Upper lobe of left lung (tissue), 4 donors: ENCODE measurements at regions not wholly inside any gene's neighbourhood (a gene's known extent, or its start where the extent isn't known, plus 50 kb on each side); places are given as distances from the start of the nearest gene placed in this dataset.

Source experiments
- CTCF ChIP-seq, 6 experiments: fragments of 450-650 bp in 4 of 6; fragments of 200-600 bp in 2 of 6; sonication (generic) in 2 of 6; IDR thresholded peaks; one replicate each; pipeline ENCODE4 v1.5.1; 2016 to 2019; ENCODE audit warnings: antibody characterized with exemption in 6 of 6
- POLR2A ChIP-seq, 4 donors: fragments of 450-650 bp; IDR thresholded peaks; one replicate each; pipeline ENCODE4 v1.5.1; 2016 to 2017; ENCODE audit warnings: antibody characterized with exemption in 4 of 4, mild to moderate bottlenecking in 2 of 4

GRCh38 chr5:92328584-92329259 lies 945.6 kb upstream of the ARRDC3 start:
- TF ChIP-seq POLR2A (IDR thresholded peaks at IDR 0.05) (no peak), CTCF (IDR thresholded peaks at IDR 0.05) (no peak)
